Activated CD8-positive, alpha-beta T cell treated with anti-CD3 and anti-CD28 coated beads for 36 hours (primary cell): ENCODE measurements at regions not wholly inside any gene's neighbourhood (a gene's known extent, or its start where the extent isn't known, plus 50 kb on each side); places are given as distances from the start of the nearest gene placed in this dataset.

Source experiments
- ATAC-seq: fragments of 200-7000 bp; cut with Tn5 transposase; one replicate; pipeline ENCODE4 v1.10.0; 2021; ENCODE audit warnings: mild to moderate bottlenecking, moderate library complexity
- CTCF ChIA-PET: fragments of 350-600 bp; sonication (Branson Sonifier 250); formaldehyde crosslinking; loops from one replicate; lab custom pipeline; 2021; ENCODE audit warnings: antibody characterized with exemption; lab: Charles Lee
- POLR2A ChIA-PET: fragments of 350-600 bp; sonication (Branson Sonifier 250); formaldehyde crosslinking; loops from one replicate; lab custom pipeline; 2021; ENCODE audit warnings: antibody characterized with exemption; lab: Charles Lee
- DNase-seq: peaks from one replicate; pipeline ENCODE4 v3.0.0-alpha.2; 2020
- H3K27ac Mint-ChIP-seq: one replicate; pipeline ENCODE4 v1.8.0; 2021; ENCODE audit warnings: mild to moderate bottlenecking, mixed read lengths
- H3K27me3 Mint-ChIP-seq: one replicate; pipeline ENCODE4 v1.8.0; 2021; ENCODE audit warnings: mixed read lengths
- H3K36me3 Mint-ChIP-seq: one replicate; pipeline ENCODE4 v1.8.0; 2021; ENCODE audit warnings: low read depth, mixed read lengths
- H3K4me1 Mint-ChIP-seq: one replicate; pipeline ENCODE4 v1.8.0; 2021; ENCODE audit warnings: low read depth, mixed read lengths
- H3K4me3 Mint-ChIP-seq: one replicate; pipeline ENCODE4 v1.8.0; 2021; ENCODE audit warnings: mild to moderate bottlenecking, moderate library complexity, mixed read lengths
- H3K9me3 Mint-ChIP-seq: one replicate; pipeline ENCODE4 v1.8.0; 2021; ENCODE audit warnings: mixed read lengths
- intact Hi-C: fragments of 100-400 bp; cut with micrococcal nuclease; formaldehyde crosslinking; loops from one replicate; pipeline ENCODE4 v1.10.0; 2022
- TF ChIP-seq, protein P1 (sequence below): fragments of 200-600 bp; IDR thresholded peaks from one replicate; pipeline ENCODE4 v1.8.0; 2022; ENCODE audit warnings: antibody characterized with exemption, mild to moderate bottlenecking

DNA sequence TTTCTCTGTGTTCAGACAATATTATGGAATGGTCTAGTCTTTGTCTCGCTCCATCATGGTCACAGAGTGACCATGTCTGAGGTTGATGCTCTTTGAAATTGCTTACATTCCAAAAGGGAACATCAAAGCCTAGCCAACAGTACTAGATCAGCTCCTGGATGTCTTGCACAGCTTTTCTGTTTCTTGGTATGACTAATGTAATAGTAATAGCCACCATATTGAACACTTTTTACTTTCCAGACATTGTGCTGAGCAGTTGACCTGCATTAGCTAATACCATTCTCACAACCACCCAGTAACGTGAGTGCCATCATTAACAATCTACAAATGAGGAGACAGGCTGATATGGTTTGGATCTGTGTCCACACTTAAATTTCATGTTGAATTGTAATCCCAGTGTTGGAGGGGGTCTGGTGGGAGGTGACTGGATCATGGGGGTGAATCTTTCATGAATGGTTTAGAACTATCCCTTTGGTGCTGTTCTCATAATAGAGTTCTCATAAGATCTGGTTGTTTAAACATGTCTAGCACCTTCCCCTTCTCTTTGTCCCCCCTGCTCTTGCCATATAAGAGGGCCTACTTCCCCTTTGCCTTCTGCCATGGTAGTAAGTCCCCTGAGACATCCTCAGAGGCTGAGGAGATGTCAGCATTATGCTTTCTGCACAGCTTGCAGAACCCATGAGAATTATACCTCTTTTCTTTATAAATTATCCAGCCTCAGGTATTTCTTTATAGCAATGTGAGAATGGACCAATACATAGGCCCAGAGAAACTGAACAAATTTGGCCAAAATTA lies 577.5 kb upstream of the CLINT1 start:
- no peak for DNase-seq
- H3K27me3 Mint-ChIP-seq: no peaks in the 10 kb centered on the region
- H3K36me3 Mint-ChIP-seq: peaks cover 9% of the 10 kb centered on the region
- POLR2A ChIA-PET: no interaction called here
- H3K4me3 Mint-ChIP-seq: no peak overlapping the region
- H3K9me3 Mint-ChIP-seq: peaks cover 8% of the 10 kb centered on the region
- peaks cover 51% of the 10 kb centered on the region for H3K4me1 Mint-ChIP-seq
- TF ChIP-seq, protein P1, sequence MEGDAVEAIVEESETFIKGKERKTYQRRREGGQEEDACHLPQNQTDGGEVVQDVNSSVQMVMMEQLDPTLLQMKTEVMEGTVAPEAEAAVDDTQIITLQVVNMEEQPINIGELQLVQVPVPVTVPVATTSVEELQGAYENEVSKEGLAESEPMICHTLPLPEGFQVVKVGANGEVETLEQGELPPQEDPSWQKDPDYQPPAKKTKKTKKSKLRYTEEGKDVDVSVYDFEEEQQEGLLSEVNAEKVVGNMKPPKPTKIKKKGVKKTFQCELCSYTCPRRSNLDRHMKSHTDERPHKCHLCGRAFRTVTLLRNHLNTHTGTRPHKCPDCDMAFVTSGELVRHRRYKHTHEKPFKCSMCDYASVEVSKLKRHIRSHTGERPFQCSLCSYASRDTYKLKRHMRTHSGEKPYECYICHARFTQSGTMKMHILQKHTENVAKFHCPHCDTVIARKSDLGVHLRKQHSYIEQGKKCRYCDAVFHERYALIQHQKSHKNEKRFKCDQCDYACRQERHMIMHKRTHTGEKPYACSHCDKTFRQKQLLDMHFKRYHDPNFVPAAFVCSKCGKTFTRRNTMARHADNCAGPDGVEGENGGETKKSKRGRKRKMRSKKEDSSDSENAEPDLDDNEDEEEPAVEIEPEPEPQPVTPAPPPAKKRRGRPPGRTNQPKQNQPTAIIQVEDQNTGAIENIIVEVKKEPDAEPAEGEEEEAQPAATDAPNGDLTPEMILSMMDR: no peak
- peak overlapping the region; percentile 92 for H3K27ac Mint-ChIP-seq
- intact Hi-C loops: loop anchor here (10.0 kb wide), 1 partner anchor 108 kb away; no protein-coding TSS in a partner anchor
- no peak for ATAC-seq
- CTCF ChIA-PET: interaction anchor here (2.1 kb wide), 1 partner anchor 10 kb away, joined by 5 read pairs; no protein-coding TSS in a partner anchor

DNA sequence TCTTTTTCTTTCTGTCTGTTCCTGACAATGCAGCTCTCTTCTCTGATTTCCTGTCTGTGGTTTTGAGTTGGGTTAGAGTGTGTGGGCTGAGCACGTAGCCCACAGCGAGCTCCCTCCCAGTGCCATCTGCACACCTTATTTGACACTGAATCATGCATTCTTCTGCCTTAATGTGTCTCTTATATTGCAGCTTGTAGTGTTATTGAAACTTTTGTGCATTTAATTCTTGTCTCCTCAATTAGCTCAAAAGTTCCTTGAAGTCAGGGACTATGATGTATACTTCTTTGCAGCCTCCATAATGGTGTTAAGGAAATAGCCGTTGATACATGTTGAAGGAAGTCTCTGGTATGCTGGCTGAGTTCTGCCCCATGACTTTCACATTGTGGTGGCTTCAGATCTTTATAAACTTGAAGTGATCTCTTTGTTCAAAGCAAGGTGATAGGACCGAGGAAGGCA lies 576.2 kb upstream of the CLINT1 start:
- DNase-seq: peak; percentile 73
- peak overlapping the region; percentile 92 for H3K27ac Mint-ChIP-seq
- ChIA-PET CTCF (interaction anchor here (2.1 kb wide), 1 partner anchor 11 kb away, joined by 5 read pairs; no protein-coding TSS in a partner anchor), POLR2A (interaction anchor here (1.0 kb wide), 1 partner anchor 78 kb away, joined by 3 read pairs; no protein-coding TSS in a partner anchor)
- H3K4me1 Mint-ChIP-seq: peaks cover 58% of the 10 kb centered on the region
- peak overlapping the region; percentile 51 for H3K4me3 Mint-ChIP-seq
- H3K27me3 Mint-ChIP-seq: no peaks in the 10 kb centered on the region
- H3K9me3 Mint-ChIP-seq: peaks cover 10% of the 10 kb centered on the region
- intact Hi-C loops: loop anchor here (10.0 kb wide), 1 partner anchor 110 kb away; no protein-coding TSS in a partner anchor
- peaks cover 9% of the 10 kb centered on the region for H3K36me3 Mint-ChIP-seq
- ATAC-seq: peak; percentile 74
- TF ChIP-seq, protein P1: no peak

DNA sequence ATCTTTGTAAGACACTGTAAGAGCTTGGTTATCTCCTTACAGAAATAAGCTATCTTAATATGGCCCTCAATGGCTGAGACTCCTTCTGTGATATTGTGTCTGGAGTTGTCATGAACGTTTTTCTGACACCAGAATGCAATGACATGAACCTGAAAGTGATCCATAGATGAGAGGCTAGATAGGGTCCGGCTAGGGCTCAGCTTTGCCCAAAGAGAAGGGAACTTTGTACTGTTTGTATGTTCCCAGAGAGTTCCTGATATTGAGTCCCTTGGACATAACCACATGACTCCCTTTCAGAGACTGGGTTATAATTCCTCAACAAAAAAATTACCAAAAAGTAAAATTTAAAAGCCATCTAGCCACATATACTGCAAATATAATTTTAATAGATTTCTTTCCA lies 575.8 kb upstream of the CLINT1 start:
- H3K27me3 Mint-ChIP-seq: no peaks in the 10 kb centered on the region
- peak overlapping the region; percentile 92 for H3K27ac Mint-ChIP-seq
- DNase-seq (no peak), ATAC-seq (no peak)
- peak overlapping the region; percentile 51 for H3K4me3 Mint-ChIP-seq
- H3K36me3 Mint-ChIP-seq: peaks cover 9% of the 10 kb centered on the region
- TF ChIP-seq, protein P1: no peak
- intact Hi-C loops: loop anchor here (10.0 kb wide), 1 partner anchor 110 kb away; no protein-coding TSS in a partner anchor
- H3K9me3 Mint-ChIP-seq: peaks cover 12% of the 10 kb centered on the region
- H3K4me1 Mint-ChIP-seq: peaks cover 58% of the 10 kb centered on the region
- ChIA-PET POLR2A (interaction anchor here (1.0 kb wide), 1 partner anchor 79 kb away, joined by 3 read pairs; no protein-coding TSS in a partner anchor), CTCF (interaction anchor here (2.1 kb wide), 1 partner anchor 12 kb away, joined by 5 read pairs; no protein-coding TSS in a partner anchor)

DNA sequence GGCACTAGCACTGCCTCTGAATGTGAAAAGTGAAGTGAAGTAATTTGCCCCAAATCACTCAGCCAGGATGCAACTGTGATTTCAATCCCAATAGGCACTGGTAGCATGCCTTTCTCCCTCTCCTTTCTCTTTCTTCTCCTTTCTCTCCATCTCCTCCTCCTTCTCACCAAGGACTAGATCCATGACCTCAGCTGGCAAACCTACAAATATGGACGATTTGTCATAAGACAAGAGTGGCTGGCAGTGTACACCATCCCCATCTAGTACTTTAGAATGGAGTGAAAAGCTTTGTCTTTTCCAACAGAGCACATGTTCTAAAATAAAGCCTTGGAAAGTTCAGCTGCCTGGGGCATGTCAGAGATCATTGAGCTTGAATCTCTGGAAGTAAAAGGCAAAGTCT lies 574.7 kb upstream of the CLINT1 start:
- peaks cover 11% of the 10 kb centered on the region for H3K36me3 Mint-ChIP-seq
- no peaks in the 10 kb centered on the region for H3K27me3 Mint-ChIP-seq
- H3K4me3 Mint-ChIP-seq: no peak overlapping the region
- no peak for ATAC-seq
- H3K9me3 Mint-ChIP-seq: peaks cover 15% of the 10 kb centered on the region
- peaks cover 62% of the 10 kb centered on the region for H3K4me1 Mint-ChIP-seq
- no peak for DNase-seq
- TF ChIP-seq, protein P1: no peak
- POLR2A ChIA-PET: no interaction called here
- CTCF ChIA-PET: no interaction called here
- H3K27ac Mint-ChIP-seq: peak overlapping the region; percentile 32
- intact Hi-C loops: loop anchor here (10.0 kb wide), 1 partner anchor 111 kb away; no protein-coding TSS in a partner anchor
